ENCODE measurements at regions not wholly inside any gene's neighbourhood (a gene's known extent, or its start where the extent isn't known, plus 50 kb on each side); places are given as distances from the start of the nearest gene placed in this dataset.

- H3K36me3 ChIP-seq (ENCODE audit: control insufficient read depth, insufficient read depth, low read length): no peaks in the 10 kb centered on the region
- no peaks in the 10 kb centered on the region for H3K27me3 ChIP-seq (ENCODE audit: control insufficient read depth, insufficient read depth, low read length)
- H3K9ac ChIP-seq (ENCODE audit: low read length): no peak overlapping the region
- no peak overlapping the region for H3K4me3 ChIP-seq (ENCODE audit: low read depth, low read length)
- no peak overlapping the region for H3K27ac ChIP-seq (ENCODE audit: low read depth, low read length)
- H3K4me1 ChIP-seq (ENCODE audit: control insufficient read depth, insufficient read depth, low read length): no peaks in the 10 kb centered on the region
- no peaks in the 10 kb centered on the region for H3K9me3 ChIP-seq (ENCODE audit: control insufficient read depth, insufficient read depth, low read depth, low read length)
These were observed 251.3 kb upstream of the CHRM2 start for GRCh38 chr7:136617176-136617575.

GRCh38 chr7:136605532-136606329 lies 262.7 kb upstream of the CHRM2 start:
- H3K9ac ChIP-seq (ENCODE audit: low read length): no peak overlapping the region
- H3K27ac ChIP-seq (ENCODE audit: low read depth, low read length): no peak overlapping the region
- no peaks in the 10 kb centered on the region for H3K27me3 ChIP-seq (ENCODE audit: control insufficient read depth, insufficient read depth, low read length)
- no peak overlapping the region for H3K4me3 ChIP-seq (ENCODE audit: low read depth, low read length)
- no peaks in the 10 kb centered on the region for H3K9me3 ChIP-seq (ENCODE audit: control insufficient read depth, insufficient read depth, low read depth, low read length)
- no peaks in the 10 kb centered on the region for H3K36me3 ChIP-seq (ENCODE audit: control insufficient read depth, insufficient read depth, low read length)
- no peaks in the 10 kb centered on the region for H3K4me1 ChIP-seq (ENCODE audit: control insufficient read depth, insufficient read depth, low read length)

- Histone ChIP-seq H3K9ac (ENCODE audit: low read length) (no peak overlapping the region), H3K4me3 (ENCODE audit: low read depth, low read length) (no peak overlapping the region), H3K27me3 (ENCODE audit: control insufficient read depth, insufficient read depth, low read length) (no peaks in the 10 kb centered on the region), H3K27ac (ENCODE audit: low read depth, low read length) (no peak overlapping the region), H3K9me3 (ENCODE audit: control insufficient read depth, insufficient read depth, low read depth, low read length) (no peaks in the 10 kb centered on the region), H3K4me1 (ENCODE audit: control insufficient read depth, insufficient read depth, low read length) (no peaks in the 10 kb centered on the region), H3K36me3 (ENCODE audit: control insufficient read depth, insufficient read depth, low read length) (no peaks in the 10 kb centered on the region)
These were observed 266.7 kb upstream of the CHRM2 start for GRCh38 chr7:136601772-136602171.

GRCh38 chr7:136600475-136600874 lies 268.0 kb upstream of the CHRM2 start:
- H3K9ac ChIP-seq (ENCODE audit: low read length): no peak overlapping the region
- no peak overlapping the region for H3K4me3 ChIP-seq (ENCODE audit: low read depth, low read length)
- H3K27me3 ChIP-seq (ENCODE audit: control insufficient read depth, insufficient read depth, low read length): no peaks in the 10 kb centered on the region
- no peaks in the 10 kb centered on the region for H3K36me3 ChIP-seq (ENCODE audit: control insufficient read depth, insufficient read depth, low read length)
- H3K9me3 ChIP-seq (ENCODE audit: control insufficient read depth, insufficient read depth, low read depth, low read length): no peaks in the 10 kb centered on the region
- H3K4me1 ChIP-seq (ENCODE audit: control insufficient read depth, insufficient read depth, low read length): no peaks in the 10 kb centered on the region
- no peak overlapping the region for H3K27ac ChIP-seq (ENCODE audit: low read depth, low read length)

GRCh38 chr7:136594739-136595144 lies 273.7 kb upstream of the CHRM2 start:
- Histone ChIP-seq H3K27ac (ENCODE audit: low read depth, low read length) (no peak overlapping the region), H3K9me3 (ENCODE audit: control insufficient read depth, insufficient read depth, low read depth, low read length) (no peaks in the 10 kb centered on the region), H3K9ac (ENCODE audit: low read length) (no peak overlapping the region), H3K4me3 (ENCODE audit: low read depth, low read length) (no peak overlapping the region), H3K27me3 (ENCODE audit: control insufficient read depth, insufficient read depth, low read length) (no peaks in the 10 kb centered on the region), H3K4me1 (ENCODE audit: control insufficient read depth, insufficient read depth, low read length) (no peaks in the 10 kb centered on the region), H3K36me3 (ENCODE audit: control insufficient read depth, insufficient read depth, low read length) (no peaks in the 10 kb centered on the region)

GRCh38 chr7:136588216-136588615 lies 280.2 kb upstream of the CHRM2 start:
- Histone ChIP-seq H3K27me3 (ENCODE audit: control insufficient read depth, insufficient read depth, low read length) (no peaks in the 10 kb centered on the region), H3K9ac (ENCODE audit: low read length) (no peak overlapping the region), H3K9me3 (ENCODE audit: control insufficient read depth, insufficient read depth, low read depth, low read length) (no peaks in the 10 kb centered on the region), H3K4me1 (ENCODE audit: control insufficient read depth, insufficient read depth, low read length) (no peaks in the 10 kb centered on the region), H3K36me3 (ENCODE audit: control insufficient read depth, insufficient read depth, low read length) (no peaks in the 10 kb centered on the region), H3K27ac (ENCODE audit: low read depth, low read length) (no peak overlapping the region), H3K4me3 (ENCODE audit: low read depth, low read length) (no peak overlapping the region)

GRCh38 chr7:136585954-136586670 lies 282.3 kb upstream of the CHRM2 start:
- no peak overlapping the region for H3K27ac ChIP-seq (ENCODE audit: low read depth, low read length)

GRCh38 chr7:136566491-136566890 lies 302.0 kb upstream of the CHRM2 start:
- Histone ChIP-seq H3K27ac (ENCODE audit: low read depth, low read length) (no peak overlapping the region), H3K9ac (ENCODE audit: low read length) (no peak overlapping the region), H3K36me3 (ENCODE audit: control insufficient read depth, insufficient read depth, low read length) (no peaks in the 10 kb centered on the region), H3K9me3 (ENCODE audit: control insufficient read depth, insufficient read depth, low read depth, low read length) (no peaks in the 10 kb centered on the region), H3K4me3 (ENCODE audit: low read depth, low read length) (no peak overlapping the region), H3K4me1 (ENCODE audit: control insufficient read depth, insufficient read depth, low read length) (no peaks in the 10 kb centered on the region; the same call in 1 of the 2 replicates), H3K27me3 (ENCODE audit: control insufficient read depth, insufficient read depth, low read length) (no peaks in the 10 kb centered on the region)

More at GRCh38 chr7:136585954-136586670, 282.3 kb upstream of the CHRM2 start:
- Histone ChIP-seq H3K4me1 (ENCODE audit: control insufficient read depth, insufficient read depth, low read length) (no peaks in the 10 kb centered on the region), H3K27me3 (ENCODE audit: control insufficient read depth, insufficient read depth, low read length) (no peaks in the 10 kb centered on the region), H3K9ac (ENCODE audit: low read length) (no peak overlapping the region), H3K9me3 (ENCODE audit: control insufficient read depth, insufficient read depth, low read depth, low read length) (no peaks in the 10 kb centered on the region), H3K4me3 (ENCODE audit: low read depth, low read length) (no peak overlapping the region), H3K36me3 (ENCODE audit: control insufficient read depth, insufficient read depth, low read length) (no peaks in the 10 kb centered on the region)

- Histone ChIP-seq H3K4me1 (ENCODE audit: control insufficient read depth, insufficient read depth, low read length) (no peaks in the 10 kb centered on the region), H3K9ac (ENCODE audit: low read length) (no peak overlapping the region), H3K27ac (ENCODE audit: low read depth, low read length) (no peak overlapping the region), H3K4me3 (ENCODE audit: low read depth, low read length) (no peak overlapping the region), H3K9me3 (ENCODE audit: control insufficient read depth, insufficient read depth, low read depth, low read length) (no peaks in the 10 kb centered on the region), H3K27me3 (ENCODE audit: control insufficient read depth, insufficient read depth, low read length) (no peaks in the 10 kb centered on the region), H3K36me3 (ENCODE audit: control insufficient read depth, insufficient read depth, low read length) (no peaks in the 10 kb centered on the region)
These were observed 312.5 kb upstream of the CHRM2 start for GRCh38 chr7:136555933-136556332.

- H3K27me3 ChIP-seq (ENCODE audit: control insufficient read depth, insufficient read depth, low read length): no peaks in the 10 kb centered on the region
- H3K9ac ChIP-seq (ENCODE audit: low read length): no peak overlapping the region
- no peaks in the 10 kb centered on the region for H3K4me1 ChIP-seq (ENCODE audit: control insufficient read depth, insufficient read depth, low read length)
- H3K36me3 ChIP-seq (ENCODE audit: control insufficient read depth, insufficient read depth, low read length): no peaks in the 10 kb centered on the region
- H3K9me3 ChIP-seq (ENCODE audit: control insufficient read depth, insufficient read depth, low read depth, low read length): no peaks in the 10 kb centered on the region
- H3K4me3 ChIP-seq (ENCODE audit: low read depth, low read length): no peak overlapping the region
- no peak overlapping the region for H3K27ac ChIP-seq (ENCODE audit: low read depth, low read length)
These were observed 316.8 kb upstream of the CHRM2 start for GRCh38 chr7:136551618-136552017.

GRCh38 chr7:136549756-136550155 lies 318.7 kb upstream of the CHRM2 start:
- H3K9me3 ChIP-seq (ENCODE audit: control insufficient read depth, insufficient read depth, low read depth, low read length): no peaks in the 10 kb centered on the region
- H3K4me1 ChIP-seq (ENCODE audit: control insufficient read depth, insufficient read depth, low read length): no peaks in the 10 kb centered on the region

More at GRCh38 chr7:136549756-136550155, 318.7 kb upstream of the CHRM2 start:
- no peak overlapping the region for H3K27ac ChIP-seq (ENCODE audit: low read depth, low read length)
- H3K27me3 ChIP-seq (ENCODE audit: control insufficient read depth, insufficient read depth, low read length): no peaks in the 10 kb centered on the region
- no peak overlapping the region for H3K9ac ChIP-seq (ENCODE audit: low read length)
- no peak overlapping the region for H3K4me3 ChIP-seq (ENCODE audit: low read depth, low read length)
- no peaks in the 10 kb centered on the region for H3K36me3 ChIP-seq (ENCODE audit: control insufficient read depth, insufficient read depth, low read length)
